SK-N-SH (cell line): ENCODE measurements at regions not wholly inside any gene's neighbourhood (a gene's known extent, or its start where the extent isn't known, plus 50 kb on each side); places are given as distances from the start of the nearest gene placed in this dataset.

Experiments
- CTCF ChIA-PET: fragments of 300-600, 350-600 bp; formaldehyde crosslinking; extraction: SDS; loops from one replicate; lab custom pipeline; 2021; lab: Yijun Ruan, JAX
- POLR2A ChIA-PET: fragments of 350-600 bp; sonication (Branson Sonifier 250); formaldehyde crosslinking; extraction: SDS; loops from one replicate; lab custom pipeline; 2020; ENCODE audit warnings: antibody characterized with exemption, inconsistent platforms; lab: Yijun Ruan, JAX
- DNase-seq: peaks from one replicate; pipeline ENCODE4 v3.0.0; 2012
- H2AFZ ChIP-seq: fragments of 200-600 bp; sonication (generic); 2 replicates; pipeline ENCODE4 v1.8.1; 2016; ENCODE audit warnings: antibody characterized with exemption, mild to moderate bottlenecking, low read depth
- H3F3A ChIP-seq: fragments of 200-600 bp; sonication (generic); replicated peaks from 2 replicates; pipeline ENCODE3; 2016; ENCODE audit warnings: antibody characterized with exemption, mild to moderate bottlenecking; ENCODE audit not compliant: insufficient read depth
- H3K27ac ChIP-seq, 2 experiments: fragments of 200-500 bp in 1 of 2; fragments of 200-600 bp in 1 of 2; sonication (Bioruptor generic) in 1 of 2; sonication (generic), shearing (Covaris generic) in 1 of 2; 2 replicates each; pipeline versions ENCODE4 v1.5.1 to v1.6.1; 2014 to 2016; ENCODE audit warnings: low read depth in 2 of 2, inconsistent platforms in 1 of 2, low read length in 1 of 2, mild to moderate bottlenecking in 1 of 2, mixed read lengths in 1 of 2
- H3K27me3 ChIP-seq: fragments of 200-600 bp; sonication (generic), shearing (Covaris generic); 2 replicates; pipeline ENCODE4 v1.6.1; 2016; ENCODE audit warnings: mixed run types; ENCODE audit not compliant: insufficient read depth
- H3K36me3 ChIP-seq, 2 experiments: fragments of 200-500 bp in 1 of 2; fragments of 200-600 bp in 1 of 2; sonication (Bioruptor generic) in 1 of 2; sonication (generic) in 1 of 2; replicated peaks in 1 of 2; 2 replicates each; pipeline versions ENCODE3 to v1.5.1; 2014 to 2016; ENCODE audit warnings: low read length in 1 of 2, mild to moderate bottlenecking in 1 of 2; ENCODE audit not compliant: insufficient read depth in 2 of 2, control insufficient read depth in 1 of 2
- H3K4me1 ChIP-seq, 2 experiments: fragments of 200-500 bp in 1 of 2; fragments of 200-600 bp in 1 of 2; sonication (Bioruptor generic) in 1 of 2; sonication (generic), shearing (Covaris generic) in 1 of 2; 2 replicates each; pipeline versions ENCODE4 v1.5.1 to v1.6.1; 2014 to 2016; ENCODE audit warnings: low read depth in 1 of 2, low read length in 1 of 2, mixed run types in 1 of 2; ENCODE audit not compliant: insufficient read depth in 2 of 2, control insufficient read depth in 1 of 2
- H3K4me2 ChIP-seq: fragments of 200-600 bp; sonication (generic), shearing (Covaris generic); 2 replicates; pipeline ENCODE4 v1.6.1; 2017; ENCODE audit warnings: mixed run types
- H3K4me3 ChIP-seq, 2 experiments: fragments of 200-500 bp in 1 of 2; fragments of 200-600 bp in 1 of 2; sonication (Bioruptor generic) in 1 of 2; sonication (generic), shearing (Covaris generic) in 1 of 2; 2 replicates each; pipeline versions ENCODE4 v1.5.1 to v1.8.1; 2014 to 2016; ENCODE audit warnings: low read depth in 2 of 2, inconsistent platforms in 1 of 2, low read length in 1 of 2, mild to moderate bottlenecking in 1 of 2, mixed read lengths in 1 of 2, moderate library complexity in 1 of 2
- H3K79me2 ChIP-seq: fragments of 200-600 bp; sonication (generic); 2 replicates; pipeline ENCODE4 v1.8.1; 2017; ENCODE audit warnings: mild to moderate bottlenecking; ENCODE audit not compliant: insufficient read depth
- H3K9ac ChIP-seq: fragments of 200-600 bp; sonication (generic); 2 replicates; pipeline ENCODE4 v1.6.1; 2017; ENCODE audit warnings: mixed run types
- H3K9me2 ChIP-seq: fragments of 200-600 bp; sonication (generic); 2 replicates; pipeline ENCODE4 v1.6.1; 2017; ENCODE audit warnings: mixed run types
- H3K9me3 ChIP-seq: fragments of 200-600 bp; sonication (generic); 2 replicates; pipeline ENCODE4 v1.6.1; 2017; ENCODE audit warnings: mixed run types, mild to moderate bottlenecking, moderate library complexity
- H4K20me1 ChIP-seq: fragments of 200-600 bp; sonication (generic); 2 replicates; pipeline ENCODE4 v1.6.1; 2017; ENCODE audit warnings: mild to moderate bottlenecking, mixed run types; ENCODE audit not compliant: insufficient read depth
- ELF1 ChIP-seq: IDR thresholded peaks from 2 replicates; pipeline ENCODE4 v1.4.0; 2012
- EP300 ChIP-seq, 2 experiments: IDR thresholded peaks; 2 replicates each; pipeline versions ENCODE4 v1.4.0 to v1.6.1; 2012; ENCODE audit warnings: borderline replicate concordance in 1 of 2, low read depth in 1 of 2, low read length in 1 of 2
- EZH2phosphoT487 ChIP-seq: fragments of 200-600 bp; sonication (generic); IDR thresholded peaks from 2 replicates; pipeline ENCODE4 v1.6.1; 2017; ENCODE audit warnings: low read depth, mixed run types, mild to moderate bottlenecking, antibody characterized with exemption, moderate library complexity, borderline replicate concordance
- FOSL2 ChIP-seq: IDR thresholded peaks from 2 replicates; pipeline ENCODE4 v1.4.0; 2012; ENCODE audit warnings: low read depth, mild to moderate bottlenecking, moderate library complexity, borderline replicate concordance
- GATA2 ChIP-seq: sonication (generic); formaldehyde crosslinking; IDR thresholded peaks from 2 replicates; pipeline ENCODE4 v1.5.0; 2020; ENCODE audit warnings: mild to moderate bottlenecking, missing genetic modification reagents
- MAX ChIP-seq: IDR thresholded peaks from 2 replicates; pipeline ENCODE4 v1.4.0; 2012; ENCODE audit warnings: low read depth
- MXI1 ChIP-seq: IDR thresholded peaks from 2 replicates; pipeline ENCODE4 v1.6.1; 2012; ENCODE audit warnings: mild to moderate bottlenecking, low read depth, low read length, improper control_type of control experiment
- NFIC ChIP-seq: IDR thresholded peaks from 2 replicates; pipeline ENCODE4 v1.4.0; 2012; ENCODE audit warnings: borderline replicate concordance
- POLR2AphosphoS5 ChIP-seq: IDR thresholded peaks from 2 replicates; pipeline ENCODE4 v1.6.1; 2012; ENCODE audit warnings: low read depth, low read length
- RCOR1 ChIP-seq: fragments of 150-350 bp; IDR thresholded peaks from 2 replicates; pipeline ENCODE4 v1.6.1; 2017; ENCODE audit warnings: antibody characterized with exemption, low read length
- REST ChIP-seq: IDR thresholded peaks from 2 replicates; pipeline ENCODE4 v1.6.1; 2012; ENCODE audit warnings: mild to moderate bottlenecking, low read depth, low read length, moderate library complexity
- RFX5 ChIP-seq: IDR thresholded peaks from 2 replicates; pipeline ENCODE4 v1.6.1; 2012; ENCODE audit warnings: mild to moderate bottlenecking, improper control_type of control experiment, low read length
- SIN3A ChIP-seq: IDR thresholded peaks from 2 replicates; pipeline ENCODE4 v1.6.1; 2012; ENCODE audit warnings: low read depth, mild to moderate bottlenecking, low read length, moderate library complexity, borderline replicate concordance
- TAF1 ChIP-seq: IDR thresholded peaks from 2 replicates; pipeline ENCODE4 v1.6.1; 2012; ENCODE audit warnings: low read depth, mild to moderate bottlenecking, low read length, moderate library complexity, borderline replicate concordance
- TCF12 ChIP-seq: IDR thresholded peaks from 2 replicates; pipeline ENCODE4 v1.4.0; 2012
- WGBS: methylation state at CpG from one replicate; pipeline ENCODE4 v1.1.6; 2017; ENCODE audit warnings: low lambda C conversion rate; 5-methylcytosine and 5-hydroxymethylcytosine counted together
- TF ChIP-seq, protein P1 (sequence below): IDR thresholded peaks from 2 replicates; pipeline ENCODE4 v1.4.0; 2012; ENCODE audit warnings: low read depth, borderline replicate concordance

DNA sequence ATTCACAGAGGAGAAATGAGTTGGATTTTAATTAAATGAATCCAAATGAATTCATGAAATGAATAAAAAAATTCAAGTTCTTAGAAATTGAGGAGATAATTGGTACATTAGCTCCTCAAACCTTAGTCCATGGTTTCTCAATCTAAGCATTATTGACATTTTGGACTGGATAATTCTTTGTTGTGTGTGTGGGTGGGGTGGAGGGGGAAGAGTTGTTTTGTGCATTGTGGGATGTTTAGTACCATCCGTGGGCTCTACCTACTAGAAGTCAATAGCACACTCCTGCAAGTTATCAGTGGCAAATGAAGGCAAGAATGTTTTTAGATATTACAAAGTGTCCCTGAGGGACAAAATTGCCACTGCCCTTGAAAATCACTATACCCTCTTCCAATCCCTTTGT lies 431.9 kb downstream of the PLPP3 start (continued):
- TF ChIP-seq REST (no peak), EZH2phosphoT487 (no peak), NFIC (no peak)

- Histone ChIP-seq H3K9ac (no peak overlapping the region), H3K4me1 (peaks cover 0 to 7% of the 10 kb centered on the region in 2 experiments; a peak in 1 of 4 replicates), H3K27ac (no peak overlapping the region), H4K20me1 (no peaks in the 10 kb centered on the region), H3K4me3 (no peak overlapping the region), H3K27me3 (no peaks in the 10 kb centered on the region), H3K4me2 (no peak overlapping the region), H3K79me2 (no peaks in the 10 kb centered on the region), H3K9me3 (no peaks in the 10 kb centered on the region), H2AFZ (no peak overlapping the region), H3F3A (no peaks in the 10 kb centered on the region), H3K9me2 (no peaks in the 10 kb centered on the region), H3K36me3 (no peaks in the 10 kb centered on the region)
- 45% methylated on average over 2 of the region's 2 CpGs for WGBS
- ChIA-PET POLR2A (no interaction called here), CTCF (no interaction called here)
- TF ChIP-seq POLR2AphosphoS5: no peak
- TF ChIP-seq FOSL2: no peak
- no peak for TF ChIP-seq EP300 (IDR thresholded peaks at IDR 0.05; ENCODE audit: borderline replicate concordance in 1 of 2, low read depth in 1 of 2, low read length in 1 of 2)
- no peak for TF ChIP-seq TCF12
- no peak for TF ChIP-seq SIN3A
- no peak for TF ChIP-seq MAX
- no peak for TF ChIP-seq RFX5
- TF ChIP-seq TAF1: no peak
- no peak for DNase-seq
These were observed 432.3 kb downstream of the PLPP3 start for GRCh38 chr1:56147034-56147433.

DNA sequence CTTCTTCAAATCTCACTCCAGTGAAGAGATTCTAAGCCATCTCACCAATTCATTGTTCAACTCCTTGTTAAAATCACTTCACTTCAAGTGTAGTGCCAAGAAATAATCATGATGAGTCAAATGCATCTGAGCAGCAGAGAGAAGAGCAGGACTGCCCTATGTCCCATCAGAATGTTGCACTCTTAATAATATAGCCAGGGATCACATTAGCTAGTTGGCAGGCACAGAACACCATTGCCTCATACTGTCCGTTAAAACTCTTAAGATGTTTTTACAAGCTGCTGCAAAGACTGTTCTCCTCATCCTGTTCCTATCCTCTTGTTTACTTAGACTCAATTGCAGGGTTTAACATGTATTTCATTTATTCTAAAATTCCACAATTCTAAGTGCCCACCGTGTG lies 432.9 kb downstream of the PLPP3 start:
- Histone ChIP-seq H3F3A (no peaks in the 10 kb centered on the region), H3K4me3 (no peak overlapping the region), H3K27me3 (no peaks in the 10 kb centered on the region), H3K9me2 (no peaks in the 10 kb centered on the region), H3K36me3 (no peaks in the 10 kb centered on the region), H4K20me1 (no peaks in the 10 kb centered on the region), H2AFZ (no peak overlapping the region; the same call in 1 of the 2 replicates), H3K9ac (no peak overlapping the region), H3K4me1 (peaks cover 0 to 7% of the 10 kb centered on the region in 2 experiments; a peak in 1 of 4 replicates), H3K27ac (no peak overlapping the region), H3K79me2 (no peaks in the 10 kb centered on the region), H3K4me2 (no peak overlapping the region), H3K9me3 (no peaks in the 10 kb centered on the region)
- no peak for DNase-seq
- WGBS: 60% methylated on average over 2 of the region's 2 CpGs
- CTCF ChIA-PET: no interaction called here
- TF ChIP-seq GATA2 (CRISPR knock-in tag) (no peak), ELF1 (no peak), TAF1 (no peak), FOSL2 (no peak), EP300 (IDR thresholded peaks at IDR 0.05; ENCODE audit: borderline replicate concordance in 1 of 2, low read depth in 1 of 2, low read length in 1 of 2) (no peak), REST (no peak), MXI1 (no peak), NFIC (no peak), RCOR1 (no peak)
- TF ChIP-seq, protein P1, sequence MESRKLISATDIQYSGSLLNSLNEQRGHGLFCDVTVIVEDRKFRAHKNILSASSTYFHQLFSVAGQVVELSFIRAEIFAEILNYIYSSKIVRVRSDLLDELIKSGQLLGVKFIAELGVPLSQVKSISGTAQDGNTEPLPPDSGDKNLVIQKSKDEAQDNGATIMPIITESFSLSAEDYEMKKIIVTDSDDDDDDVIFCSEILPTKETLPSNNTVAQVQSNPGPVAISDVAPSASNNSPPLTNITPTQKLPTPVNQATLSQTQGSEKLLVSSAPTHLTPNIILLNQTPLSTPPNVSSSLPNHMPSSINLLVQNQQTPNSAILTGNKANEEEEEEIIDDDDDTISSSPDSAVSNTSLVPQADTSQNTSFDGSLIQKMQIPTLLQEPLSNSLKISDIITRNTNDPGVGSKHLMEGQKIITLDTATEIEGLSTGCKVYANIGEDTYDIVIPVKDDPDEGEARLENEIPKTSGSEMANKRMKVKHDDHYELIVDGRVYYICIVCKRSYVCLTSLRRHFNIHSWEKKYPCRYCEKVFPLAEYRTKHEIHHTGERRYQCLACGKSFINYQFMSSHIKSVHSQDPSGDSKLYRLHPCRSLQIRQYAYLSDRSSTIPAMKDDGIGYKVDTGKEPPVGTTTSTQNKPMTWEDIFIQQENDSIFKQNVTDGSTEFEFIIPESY: no peak
- POLR2A ChIA-PET: no interaction called here
